ENCODE measurements at regions not wholly inside any gene's neighbourhood (a gene's known extent, or its start where the extent isn't known, plus 50 kb on each side); places are given as distances from the start of the nearest gene placed in this dataset.
"Not testable (repeated sequence)": the region's sequence is repeated elsewhere in the genome, so short reads cannot be mapped to it uniquely, and the experiment has no call there.

- no peak for DNase-seq (ENCODE audit: low read depth)
Measured at GRCh38 chr16:54808890-54809289, 121.8 kb upstream of the IRX5 start.

- no peak for DNase-seq (ENCODE audit: low read depth)
Measured at GRCh38 chr16:54806881-54807360, 123.7 kb upstream of the IRX5 start.

GRCh38 chr16:54806378-54806777 lies 124.3 kb upstream of the IRX5 start:
- DNase-seq (ENCODE audit: low read depth) = no peak

- no peak for DNase-seq (ENCODE audit: low read depth)
Measured at GRCh38 chr16:54805648-54806047, 125.0 kb upstream of the IRX5 start.

GRCh38 chr16:54801057-54801844 lies 129.4 kb upstream of the IRX5 start:
- DNase-seq (ENCODE audit: low read depth) = no peak

GRCh38 chr16:54798267-54798666 lies 132.4 kb upstream of the IRX5 start:
- no peak for DNase-seq (ENCODE audit: low read depth)

GRCh38 chr16:54796211-54796610 lies 134.5 kb upstream of the IRX5 start:
- no peak for DNase-seq (ENCODE audit: low read depth)

- no peak for DNase-seq (ENCODE audit: low read depth)
Measured at GRCh38 chr16:54792811-54793210, 137.9 kb upstream of the IRX5 start.

GRCh38 chr16:54787045-54787444 lies 143.6 kb upstream of the IRX5 start:
- no peak for DNase-seq (ENCODE audit: low read depth)

GRCh38 chr16:54783980-54784379 lies 146.7 kb upstream of the IRX5 start:
- no peak for DNase-seq (ENCODE audit: low read depth)

- no peak for DNase-seq (ENCODE audit: low read depth)
Measured at GRCh38 chr16:54783226-54783625, 147.4 kb upstream of the IRX5 start.

GRCh38 chr16:54780266-54780665 lies 150.4 kb upstream of the IRX5 start:
- no peak for DNase-seq (ENCODE audit: low read depth)

- no peak for DNase-seq (ENCODE audit: low read depth)
Measured at GRCh38 chr16:54779549-54779948, 151.1 kb upstream of the IRX5 start.

GRCh38 chr16:54774768-54775167 lies 155.9 kb upstream of the IRX5 start:
- no peak for DNase-seq (ENCODE audit: low read depth)

- DNase-seq (ENCODE audit: low read depth) = no peak
Measured at GRCh38 chr16:54772400-54772799, 158.3 kb upstream of the IRX5 start.

GRCh38 chr16:54766355-54766754 lies 164.3 kb upstream of the IRX5 start:
- no peak for DNase-seq (ENCODE audit: low read depth)

GRCh38 chr16:54750249-54750648 lies 180.4 kb upstream of the IRX5 start:
- no peak for DNase-seq (ENCODE audit: low read depth)

- DNase-seq (ENCODE audit: low read depth) = no peak
Measured at GRCh38 chr16:54748611-54749190, 182.0 kb upstream of the IRX5 start.

- DNase-seq (ENCODE audit: low read depth) = no peak
Measured at GRCh38 chr16:54746596-54746995, 184.1 kb upstream of the IRX5 start.

- no peak for DNase-seq (ENCODE audit: low read depth)
Measured at GRCh38 chr16:54744998-54745397, 185.7 kb upstream of the IRX5 start.

- DNase-seq (ENCODE audit: low read depth) = no peak
Measured at GRCh38 chr16:54742436-54742835, 188.2 kb upstream of the IRX5 start.

GRCh38 chr16:54739381-54739780 lies 191.3 kb upstream of the IRX5 start:
- no peak for DNase-seq (ENCODE audit: low read depth)

GRCh38 chr16:54734156-54734555 lies 196.5 kb upstream of the IRX5 start:
- DNase-seq (ENCODE audit: low read depth) = no peak

GRCh38 chr16:54727696-54728095 lies 203.0 kb upstream of the IRX5 start:
- not testable (repeated sequence) for DNase-seq (ENCODE audit: low read depth)
